EH (cell line): ENCODE measurements at regions not wholly inside any gene's neighbourhood (a gene's known extent, or its start where the extent isn't known, plus 50 kb on each side); places are given as distances from the start of the nearest gene placed in this dataset.
A peak's percentile ranks its signal among the peaks of the same experiment; 100 is the strongest.
"Not testable (repeated sequence)": the region's sequence is repeated elsewhere in the genome, so short reads cannot be mapped to it uniquely, and the experiment has no call there.

Experiments
- DNase-seq: peaks from one replicate; pipeline ENCODE4 v3.0.0-alpha.2; 2015; ENCODE audit warnings: low read depth

GRCh38 chr1:199044191-199044590, 405.4 kb downstream of the PTPRC start:
- no peak for DNase-seq

GRCh38 chr1:199046618-199047017, 407.8 kb downstream of the PTPRC start:
- DNase-seq, result peak; percentile 4

- no peak for DNase-seq
These were observed 415.9 kb downstream of the PTPRC start for GRCh38 chr1:199054694-199055093.

GRCh38 chr1:199057322-199057721, 418.5 kb downstream of the PTPRC start:
- DNase-seq, result no peak

- DNase-seq, result no peak
These were observed 419.4 kb downstream of the PTPRC start for GRCh38 chr1:199058281-199058680.

GRCh38 chr1:199064971-199065370, 426.1 kb downstream of the PTPRC start:
- DNase-seq, result no peak

GRCh38 chr1:199067483-199067882, 428.6 kb downstream of the PTPRC start:
- no peak for DNase-seq

GRCh38 chr1:199071080-199071479, 432.2 kb downstream of the PTPRC start:
- DNase-seq, result no peak

GRCh38 chr1:199073166-199073565, 434.3 kb downstream of the PTPRC start:
- DNase-seq, result no peak

GRCh38 chr1:199075792-199076191, 437.0 kb downstream of the PTPRC start:
- DNase-seq, result no peak

- no peak for DNase-seq
These were observed 441.2 kb downstream of the PTPRC start for GRCh38 chr1:199079994-199080393.

- peak; percentile 3 for DNase-seq
These were observed 442.9 kb downstream of the PTPRC start for GRCh38 chr1:199081739-199082138.

- no peak for DNase-seq
These were observed 444.0 kb downstream of the PTPRC start for GRCh38 chr1:199082778-199083389.

- peak; percentile 64 for DNase-seq
These were observed 444.8 kb downstream of the PTPRC start for GRCh38 chr1:199083680-199084079.

GRCh38 chr1:199084293-199084692, 445.5 kb downstream of the PTPRC start:
- peak; percentile 69 for DNase-seq

- no peak for DNase-seq
These were observed 447.1 kb downstream of the PTPRC start for GRCh38 chr1:199085903-199086302.

- DNase-seq, result peak; percentile 1
These were observed 448.3 kb downstream of the PTPRC start for GRCh38 chr1:199087144-199087543.

GRCh38 chr1:199089393-199090122, 450.7 kb downstream of the PTPRC start:
- no peak for DNase-seq

GRCh38 chr1:199095628-199096027, 456.8 kb downstream of the PTPRC start:
- not testable (repeated sequence) for DNase-seq

- no peak for DNase-seq
These were observed 457.8 kb downstream of the PTPRC start for GRCh38 chr1:199096591-199096990.

GRCh38 chr1:199098468-199098867, 459.6 kb downstream of the PTPRC start:
- no peak for DNase-seq

GRCh38 chr1:199101139-199101538, 462.3 kb downstream of the PTPRC start:
- no peak for DNase-seq

GRCh38 chr1:199101635-199102034, 462.8 kb downstream of the PTPRC start:
- DNase-seq, result no peak

GRCh38 chr1:199102239-199102638, 463.4 kb downstream of the PTPRC start:
- no peak for DNase-seq
